Uterus (tissue), 3 donors: ENCODE measurements at regions not wholly inside any gene's neighbourhood (a gene's known extent, or its start where the extent isn't known, plus 50 kb on each side); places are given as distances from the start of the nearest gene placed in this dataset.

Experiments
- DNase-seq, 2 donors: peaks; one replicate each; pipeline ENCODE4 v3.0.0-alpha.2; 2019 to 2020
- H3K27ac ChIP-seq, 2 donors: fragments of 200-600 bp; sonication (generic); 1 replicate in 1 of 2; 2 replicates in 1 of 2; pipeline ENCODE4 v1.5.1; 2016 to 2018
- H3K27me3 ChIP-seq, 2 donors: fragments of 200-600 bp; sonication (generic); one replicate each; pipeline ENCODE4 v1.5.1; 2018 to 2019; ENCODE audit warnings: control low read depth in 1 of 2
- H3K36me3 ChIP-seq, 2 donors: fragments of 200-600 bp; sonication (generic); one replicate each; pipeline ENCODE4 v1.5.1; 2019; ENCODE audit warnings: control low read depth in 1 of 2
- H3K4me1 ChIP-seq, 2 donors: fragments of 200-600 bp; sonication (generic); one replicate each; pipeline ENCODE4 v1.5.1; 2018 to 2019; ENCODE audit warnings: control low read depth in 1 of 2
- H3K4me3 ChIP-seq, 2 donors: fragments of 200-600 bp; sonication (generic); 1 replicate in 1 of 2; 2 replicates in 1 of 2; pipeline ENCODE4 v1.5.1; 2018 to 2019; ENCODE audit warnings: mild to moderate bottlenecking in 1 of 2
- H3K9me3 ChIP-seq, 2 donors: fragments of 200-600 bp; sonication (generic); one replicate each; pipeline ENCODE4 v1.5.1; 2019; ENCODE audit warnings: control low read depth in 1 of 2
- CTCF ChIP-seq, 4 experiments: fragments of 200-600 bp in 2 of 4; fragments of 450-650 bp in 2 of 4; sonication (generic) in 2 of 4; IDR thresholded peaks; one replicate each; pipeline ENCODE4 v1.5.1; 2016 to 2019; ENCODE audit warnings: antibody characterized with exemption in 4 of 4, mild to moderate bottlenecking in 2 of 4, moderate library complexity in 1 of 4
- POLR2A ChIP-seq, 2 donors: fragments of 450-650 bp; IDR thresholded peaks; one replicate each; pipeline ENCODE4 v1.6.1; 2016; ENCODE audit warnings: antibody characterized with exemption in 2 of 2, mild to moderate bottlenecking in 1 of 2, moderate library complexity in 1 of 2
- intact Hi-C: fragments of 100-400 bp; cut with DNase I; formaldehyde crosslinking; loops from one replicate; pipeline ENCODE4 v1.15.1; 2023; ENCODE audit warnings: low total_unique reads
- donor health status: DM: yes; HTN: yes; CAD: no.

- Histone ChIP-seq H3K27me3 (no peaks in the 10 kb centered on the region), H3K4me1 (no peaks in the 10 kb centered on the region), H3K4me3 (no peak overlapping the region), H3K27ac (no peak overlapping the region), H3K9me3 (no peaks in the 10 kb centered on the region), H3K36me3 (no peaks in the 10 kb centered on the region)
- intact Hi-C loops, result no loop called here
- no peak for DNase-seq
- TF ChIP-seq POLR2A (IDR thresholded peaks at IDR 0.05), result no peak
- no peak for TF ChIP-seq CTCF (IDR thresholded peaks at IDR 0.05)
Observed at GRCh38 chr9:22580788-22581187, 134.2 kb downstream of the DMRTA1 start.

- TF ChIP-seq POLR2A (IDR thresholded peaks at IDR 0.05), result no peak
- TF ChIP-seq CTCF (IDR thresholded peaks at IDR 0.05), result no peak
- Histone ChIP-seq H3K27me3 (no peaks in the 10 kb centered on the region), H3K9me3 (no peaks in the 10 kb centered on the region), H3K4me3 (no peak overlapping the region), H3K27ac (no peak overlapping the region), H3K4me1 (no peaks in the 10 kb centered on the region), H3K36me3 (no peaks in the 10 kb centered on the region)
- intact Hi-C loops, result no loop called here
- no peak for DNase-seq
Observed at GRCh38 chr9:22582221-22582620, 135.6 kb downstream of the DMRTA1 start.

GRCh38 chr9:22588918-22589317, 142.3 kb downstream of the DMRTA1 start:
- no peak overlapping the region for H3K27ac ChIP-seq
- intact Hi-C loops, result no loop called here
- TF ChIP-seq CTCF (IDR thresholded peaks at IDR 0.05) (no peak), POLR2A (IDR thresholded peaks at IDR 0.05) (no peak)
- no peaks in the 10 kb centered on the region for H3K27me3 ChIP-seq
- no peaks in the 10 kb centered on the region for H3K36me3 ChIP-seq
- DNase-seq, result no peak
- no peaks in the 10 kb centered on the region for H3K4me1 ChIP-seq
- H3K9me3 ChIP-seq, result no peaks in the 10 kb centered on the region
- no peak overlapping the region for H3K4me3 ChIP-seq

- no peaks in the 10 kb centered on the region for H3K4me1 ChIP-seq
- intact Hi-C loops, result no loop called here
- H3K27ac ChIP-seq, result no peak overlapping the region
- no peaks in the 10 kb centered on the region for H3K36me3 ChIP-seq
- H3K27me3 ChIP-seq, result no peaks in the 10 kb centered on the region
- TF ChIP-seq POLR2A (IDR thresholded peaks at IDR 0.05) (no peak), CTCF (IDR thresholded peaks at IDR 0.05) (no peak)
- DNase-seq, result no peak
- H3K9me3 ChIP-seq, result no peaks in the 10 kb centered on the region
- H3K4me3 ChIP-seq, result no peak overlapping the region
Observed at GRCh38 chr9:22590336-22591033, 143.9 kb downstream of the DMRTA1 start.

GRCh38 chr9:22595805-22596204, 149.2 kb downstream of the DMRTA1 start:
- Histone ChIP-seq H3K36me3 (no peaks in the 10 kb centered on the region), H3K27ac (no peak overlapping the region), H3K9me3 (no peaks in the 10 kb centered on the region), H3K4me3 (no peak overlapping the region), H3K27me3 (no peaks in the 10 kb centered on the region), H3K4me1 (no peaks in the 10 kb centered on the region)
- TF ChIP-seq CTCF (IDR thresholded peaks at IDR 0.05), result no peak
- TF ChIP-seq POLR2A (IDR thresholded peaks at IDR 0.05), result no peak
- intact Hi-C loops, result no loop called here
- no peak for DNase-seq
